Limb (tissue), 2 donors: ENCODE measurements at regions not wholly inside any gene's neighbourhood (a gene's known extent, or its start where the extent isn't known, plus 50 kb on each side); places are given as distances from the start of the nearest gene placed in this dataset.

Experiments used
- DNase-seq, 2 donors: peaks; one replicate each; pipeline ENCODE4 v3.0.0-alpha.2; 2016; ENCODE audit errors: extremely low spot score in 2 of 2

GRCh38 chr4:181293541-181293940 lies 949.7 kb upstream of the TENM3 start:
- no peak for DNase-seq

GRCh38 chr4:181294421-181294820 lies 948.8 kb upstream of the TENM3 start:
- no peak for DNase-seq

DNA sequence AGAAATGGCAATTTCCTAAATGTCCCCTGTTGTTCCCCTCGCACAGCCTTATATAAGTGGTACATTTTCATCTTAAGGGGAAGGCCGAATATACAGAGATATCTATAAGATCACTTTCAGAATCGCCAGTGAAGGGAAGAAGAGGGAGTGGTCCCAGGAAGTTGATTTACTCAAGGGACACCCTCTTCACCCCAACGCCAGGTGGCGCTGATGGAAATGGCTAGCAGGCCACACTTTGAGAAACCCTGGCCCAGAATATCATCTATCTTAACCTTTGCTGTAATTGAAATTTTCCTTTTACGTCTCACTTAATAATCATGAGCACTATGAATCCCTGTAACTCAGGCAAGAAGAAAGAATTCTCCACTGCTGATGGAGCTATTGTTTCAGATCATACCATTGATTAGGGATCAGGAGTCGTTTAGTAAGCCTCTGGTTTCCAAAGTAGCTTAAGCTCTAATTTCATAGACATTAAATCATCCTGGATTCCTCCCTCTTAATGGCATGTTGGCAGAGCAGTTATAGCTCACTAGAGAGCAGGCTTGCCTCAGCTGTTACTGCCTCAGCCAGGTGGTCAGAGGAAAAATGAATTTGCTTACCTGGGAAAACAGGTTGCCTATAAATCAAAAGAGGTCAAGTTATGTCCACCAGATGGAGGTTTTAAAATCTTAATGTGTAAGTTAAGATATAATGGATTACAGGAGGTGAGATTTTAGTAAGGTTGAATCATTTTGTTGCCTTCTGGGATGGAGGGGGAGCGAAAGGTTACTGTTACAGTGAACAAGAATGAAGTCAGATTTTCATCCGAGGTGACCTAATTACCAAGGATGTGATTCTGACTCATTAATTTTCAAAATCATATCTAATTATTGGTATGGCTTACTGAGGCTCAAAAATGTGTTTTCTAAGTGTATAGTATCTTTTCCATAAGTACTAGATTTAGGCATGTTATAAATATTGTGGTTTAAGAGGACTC lies 941.2 kb upstream of the TENM3 start:
- no peak for DNase-seq

GRCh38 chr4:181307824-181308223 lies 935.4 kb upstream of the TENM3 start:
- DNase-seq = no peak

- DNase-seq = no peak
Measured at GRCh38 chr4:181308476-181309312, 934.5 kb upstream of the TENM3 start.

GRCh38 chr4:181312066-181312465 lies 931.1 kb upstream of the TENM3 start:
- DNase-seq = no peak

GRCh38 chr4:181319629-181320028 lies 923.6 kb upstream of the TENM3 start:
- no peak for DNase-seq

DNA sequence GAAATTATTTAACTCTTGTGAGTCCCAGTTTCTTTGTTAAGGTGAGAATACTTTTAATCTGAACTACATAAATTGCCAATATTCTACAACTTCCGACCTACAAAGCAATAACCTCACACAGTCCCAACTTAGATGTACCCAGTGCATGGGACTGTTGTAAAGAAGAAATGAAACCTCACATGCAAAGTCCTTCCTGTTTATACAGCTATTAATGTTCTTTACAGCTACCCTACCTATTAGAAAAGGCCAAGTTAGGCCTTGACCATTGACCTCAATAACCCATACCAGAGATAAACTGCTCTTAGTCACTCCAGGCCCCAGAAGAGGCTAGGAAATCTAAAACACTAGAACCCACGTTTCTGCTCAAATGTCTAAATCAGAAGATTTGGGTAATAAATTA lies 920.1 kb upstream of the TENM3 start:
- no peak for DNase-seq

GRCh38 chr4:181330654-181331201 lies 912.5 kb upstream of the TENM3 start:
- no peak for DNase-seq

DNA sequence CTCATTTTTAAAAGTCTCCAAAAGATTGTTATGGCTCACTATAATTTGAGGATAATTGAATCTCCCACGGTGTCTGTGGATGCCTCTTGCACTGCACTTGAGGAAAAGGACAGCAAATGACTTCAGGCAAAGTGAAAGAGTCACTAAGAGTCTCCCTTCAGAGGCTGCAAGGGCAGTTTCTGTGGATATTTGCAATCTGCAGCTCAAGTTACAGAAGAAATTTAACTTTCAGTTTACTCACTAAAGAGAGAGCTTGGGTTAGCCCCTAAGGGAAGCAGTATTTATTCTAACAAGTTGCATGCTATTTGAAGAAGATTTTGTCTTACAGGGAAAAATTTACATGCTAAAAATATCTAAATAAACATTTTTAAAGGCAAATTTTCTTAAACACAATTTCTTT lies 912.0 kb upstream of the TENM3 start:
- DNase-seq = no peak

GRCh38 chr4:181345931-181346330 lies 897.3 kb upstream of the TENM3 start:
- DNase-seq = no peak

DNA sequence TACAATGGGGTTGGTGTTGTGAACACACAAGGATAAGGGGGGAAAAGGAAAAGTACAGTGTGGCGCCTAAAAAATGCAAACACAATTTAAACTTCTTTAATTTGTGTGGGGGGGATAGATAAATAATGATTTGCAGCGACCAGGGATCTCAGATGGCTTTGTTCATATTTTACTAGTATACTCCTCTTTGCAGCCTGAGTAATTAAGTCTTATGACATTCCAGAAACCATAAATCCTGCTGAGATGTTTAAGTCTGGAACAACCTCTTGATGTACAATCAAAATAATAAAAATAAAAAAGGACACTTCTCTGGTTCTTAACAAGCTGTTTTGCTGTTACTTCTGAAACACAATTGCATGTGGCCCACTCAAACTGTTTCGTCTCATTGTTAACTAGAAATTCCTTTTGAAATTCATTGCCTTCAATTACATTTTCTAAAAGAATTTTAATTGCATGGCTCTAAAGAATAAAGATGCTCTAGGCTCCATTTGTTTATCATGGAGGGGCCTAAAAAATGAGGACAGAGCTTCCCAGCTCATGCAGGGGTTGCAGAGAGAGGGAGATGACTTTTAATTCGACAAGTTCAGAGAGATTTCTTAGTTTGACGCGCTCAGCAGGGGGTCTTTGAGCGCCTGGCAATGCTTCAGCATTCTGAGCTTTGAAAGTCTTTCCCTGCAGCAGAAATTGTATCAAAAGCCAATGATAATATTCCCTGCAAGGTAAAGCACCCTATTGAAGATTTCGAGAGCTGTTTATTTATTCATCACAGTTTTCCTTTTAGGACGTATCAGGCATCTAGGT lies 892.4 kb upstream of the TENM3 start:
- DNase-seq = peak in 1 of 2 donors; percentile 34

- no peak for DNase-seq
Measured at GRCh38 chr4:181364504-181364903, 878.7 kb upstream of the TENM3 start.

- DNase-seq = no peak
Measured at GRCh38 chr4:181365671-181366070, 877.5 kb upstream of the TENM3 start.

- no peak for DNase-seq
Measured at GRCh38 chr4:181372014-181372413, 871.2 kb upstream of the TENM3 start.

GRCh38 chr4:181376058-181376457 lies 867.1 kb upstream of the TENM3 start:
- DNase-seq = no peak

DNA sequence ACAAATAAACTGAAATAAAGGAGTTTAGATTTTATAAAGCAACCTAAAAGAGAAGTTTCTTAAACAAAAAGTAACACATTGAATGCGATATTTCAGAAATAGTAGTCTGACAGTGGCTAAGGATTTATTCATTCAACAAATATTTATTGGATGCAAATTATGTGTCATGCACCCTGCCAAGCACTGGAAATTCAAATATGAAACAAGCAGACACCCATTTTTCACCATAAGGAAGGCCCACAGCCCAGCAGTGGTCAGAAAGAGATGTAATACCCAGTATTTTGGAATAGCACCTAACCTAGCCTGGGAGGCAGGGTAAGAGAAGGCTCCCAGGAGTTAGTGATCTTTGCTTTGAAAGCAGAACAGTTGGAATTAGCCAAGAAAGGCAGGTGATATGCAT lies 855.1 kb upstream of the TENM3 start:
- DNase-seq = no peak

GRCh38 chr4:181416966-181417365 lies 826.2 kb upstream of the TENM3 start:
- DNase-seq = peak; percentile 8 to 35

DNA sequence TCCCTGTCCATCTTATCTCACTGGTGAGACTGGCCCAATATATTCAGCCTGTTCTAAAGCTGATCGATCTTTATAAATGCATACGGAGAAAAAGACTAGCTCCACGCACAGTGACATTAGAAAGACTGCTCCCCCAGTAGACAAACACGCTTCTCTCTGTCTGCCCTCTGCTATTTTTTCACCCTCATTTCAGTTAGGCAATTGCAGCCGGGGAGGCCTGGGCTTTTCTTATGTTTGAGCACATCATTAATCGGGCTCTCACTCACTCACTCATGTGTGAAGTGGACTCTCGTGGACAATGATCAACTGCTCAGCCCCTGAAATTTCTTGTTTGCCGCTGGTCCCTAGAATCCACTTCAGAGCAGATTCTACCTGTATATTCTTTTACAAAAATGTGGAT lies 824.7 kb upstream of the TENM3 start:
- DNase-seq = no peak

DNA sequence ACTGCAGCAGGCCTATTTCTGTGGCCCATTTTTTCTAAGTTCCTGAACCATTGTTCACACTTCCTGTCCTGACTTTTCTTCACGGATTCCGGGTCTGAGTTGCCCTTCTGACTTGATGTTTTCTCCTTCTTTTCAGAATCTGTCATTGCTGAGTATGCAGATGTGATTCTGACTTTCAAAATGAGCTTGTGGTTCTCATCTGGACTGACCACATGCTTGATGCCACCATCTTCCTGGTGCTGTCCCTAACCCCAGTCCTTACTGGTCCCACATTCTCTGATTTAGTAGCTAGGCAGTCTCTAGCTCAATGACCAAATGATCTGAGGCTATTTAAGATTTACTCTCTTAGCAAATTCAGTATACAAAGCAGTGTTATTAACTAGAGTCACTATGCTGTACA lies 822.3 kb upstream of the TENM3 start:
- no peak for DNase-seq

DNA sequence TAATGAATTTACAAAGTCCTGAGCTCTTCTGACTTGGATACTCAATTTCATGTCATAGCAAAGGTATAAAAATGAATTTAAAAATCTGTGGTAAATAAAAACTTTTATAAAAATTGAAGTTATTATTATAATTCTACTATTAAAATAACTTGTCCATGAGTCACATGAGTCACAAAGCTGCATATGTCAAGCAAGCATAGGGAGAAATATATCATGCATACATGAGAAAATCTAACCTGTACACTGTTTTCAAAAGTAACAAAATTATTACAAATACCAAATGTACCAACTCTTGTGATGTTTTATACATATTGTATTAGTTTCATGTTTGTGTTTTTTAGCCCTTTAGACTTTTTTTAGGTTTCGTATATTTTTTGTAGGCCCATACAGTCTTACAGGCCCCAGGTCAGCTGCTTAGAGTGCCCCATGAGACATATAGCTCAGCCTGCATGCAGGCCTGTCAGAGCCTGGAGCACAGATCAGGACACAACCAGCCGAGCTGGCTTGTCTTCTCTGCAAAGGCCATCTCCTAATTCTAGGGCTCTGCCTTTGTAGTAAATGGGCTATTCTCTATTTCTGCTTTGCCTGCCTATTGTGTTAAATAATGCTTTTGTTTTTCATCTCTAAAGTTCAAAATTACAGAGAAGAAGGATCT lies 818.7 kb upstream of the TENM3 start:
- no peak for DNase-seq
